Ishikawa (cell line): ENCODE measurements at regions not wholly inside any gene's neighbourhood (a gene's known extent, or its start where the extent isn't known, plus 50 kb on each side); places are given as distances from the start of the nearest gene placed in this dataset.

Source experiments
- EP300 ChIP-seq: IDR thresholded peaks from 2 replicates; pipeline ENCODE4 v1.6.1; 2012; ENCODE audit warnings: borderline replicate concordance
- MAX ChIP-seq: IDR thresholded peaks from 2 replicates; pipeline ENCODE4 v1.6.1; 2012
- NFIC ChIP-seq: IDR thresholded peaks from 2 replicates; pipeline ENCODE4 v1.6.1; 2012
- TAF1 ChIP-seq: IDR thresholded peaks from 2 replicates; pipeline ENCODE4 v1.6.1; 2012; ENCODE audit warnings: low read depth, mild to moderate bottlenecking
- TCF12 ChIP-seq: IDR thresholded peaks from 2 replicates; pipeline ENCODE4 v1.6.1; 2012; ENCODE audit warnings: low read depth
- TEAD4 ChIP-seq: IDR thresholded peaks from 2 replicates; pipeline ENCODE4 v1.6.1; 2012
- TF ChIP-seq, protein P1 (sequence below): IDR thresholded peaks from 2 replicates; pipeline ENCODE4 v1.6.1; 2012; ENCODE audit warnings: low read depth, mild to moderate bottlenecking

DNA sequence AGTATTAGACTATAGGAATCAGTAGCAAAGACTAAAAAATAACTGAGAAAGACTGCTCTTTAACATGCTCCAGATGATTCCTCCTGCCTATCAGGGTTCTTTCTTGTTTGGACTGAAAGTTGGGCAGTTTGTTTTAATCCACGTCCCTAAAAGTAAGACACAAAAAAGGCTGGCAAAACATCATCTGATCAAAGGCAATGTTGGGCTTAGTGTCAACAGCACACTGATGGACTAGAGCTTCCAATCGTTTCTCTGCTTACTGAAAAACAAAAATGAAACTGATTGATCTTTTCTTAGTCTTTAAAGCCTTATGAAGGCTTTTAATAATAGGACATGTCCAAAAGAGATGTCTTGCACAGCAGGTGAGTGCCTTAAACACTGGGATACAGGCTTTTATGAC is 1567.9 kb upstream of the PRR20A start:
- no peak for TF ChIP-seq MAX
- TF ChIP-seq TEAD4 = no peak
- no peak for TF ChIP-seq NFIC
- no peak for TF ChIP-seq EP300
- no peak for TF ChIP-seq TAF1
- TF ChIP-seq, protein P1, sequence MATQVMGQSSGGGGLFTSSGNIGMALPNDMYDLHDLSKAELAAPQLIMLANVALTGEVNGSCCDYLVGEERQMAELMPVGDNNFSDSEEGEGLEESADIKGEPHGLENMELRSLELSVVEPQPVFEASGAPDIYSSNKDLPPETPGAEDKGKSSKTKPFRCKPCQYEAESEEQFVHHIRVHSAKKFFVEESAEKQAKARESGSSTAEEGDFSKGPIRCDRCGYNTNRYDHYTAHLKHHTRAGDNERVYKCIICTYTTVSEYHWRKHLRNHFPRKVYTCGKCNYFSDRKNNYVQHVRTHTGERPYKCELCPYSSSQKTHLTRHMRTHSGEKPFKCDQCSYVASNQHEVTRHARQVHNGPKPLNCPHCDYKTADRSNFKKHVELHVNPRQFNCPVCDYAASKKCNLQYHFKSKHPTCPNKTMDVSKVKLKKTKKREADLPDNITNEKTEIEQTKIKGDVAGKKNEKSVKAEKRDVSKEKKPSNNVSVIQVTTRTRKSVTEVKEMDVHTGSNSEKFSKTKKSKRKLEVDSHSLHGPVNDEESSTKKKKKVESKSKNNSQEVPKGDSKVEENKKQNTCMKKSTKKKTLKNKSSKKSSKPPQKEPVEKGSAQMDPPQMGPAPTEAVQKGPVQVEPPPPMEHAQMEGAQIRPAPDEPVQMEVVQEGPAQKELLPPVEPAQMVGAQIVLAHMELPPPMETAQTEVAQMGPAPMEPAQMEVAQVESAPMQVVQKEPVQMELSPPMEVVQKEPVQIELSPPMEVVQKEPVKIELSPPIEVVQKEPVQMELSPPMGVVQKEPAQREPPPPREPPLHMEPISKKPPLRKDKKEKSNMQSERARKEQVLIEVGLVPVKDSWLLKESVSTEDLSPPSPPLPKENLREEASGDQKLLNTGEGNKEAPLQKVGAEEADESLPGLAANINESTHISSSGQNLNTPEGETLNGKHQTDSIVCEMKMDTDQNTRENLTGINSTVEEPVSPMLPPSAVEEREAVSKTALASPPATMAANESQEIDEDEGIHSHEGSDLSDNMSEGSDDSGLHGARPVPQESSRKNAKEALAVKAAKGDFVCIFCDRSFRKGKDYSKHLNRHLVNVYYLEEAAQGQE = no peak
- TF ChIP-seq TCF12 = no peak
